Mononuclear cell (primary cell): ENCODE measurements at regions not wholly inside any gene's neighbourhood (a gene's known extent, or its start where the extent isn't known, plus 50 kb on each side); places are given as distances from the start of the nearest gene placed in this dataset.
"Not testable (repeated sequence)": the region's sequence is repeated elsewhere in the genome, so short reads cannot be mapped to it uniquely, and the experiment has no call there.

Source experiments
- H3K27me3 ChIP-seq: 2 replicates; pipeline ENCODE4 v1.6.0; 2011; ENCODE audit warnings: low read length, control low read depth; ENCODE audit not compliant: insufficient read depth
- H3K4me1 ChIP-seq: 2 replicates; pipeline ENCODE4 v1.5.1; 2011; ENCODE audit warnings: mild to moderate bottlenecking, low read length, control low read depth; ENCODE audit not compliant: insufficient read depth
- H3K4me3 ChIP-seq: 2 replicates; pipeline ENCODE4 v1.5.1; 2011; ENCODE audit warnings: mild to moderate bottlenecking, low read length, moderate library complexity
- H3K9me3 ChIP-seq: 2 replicates; pipeline ENCODE4 v1.5.1; 2011; ENCODE audit warnings: low read depth, mild to moderate bottlenecking, control low read depth, low read length

DNA sequence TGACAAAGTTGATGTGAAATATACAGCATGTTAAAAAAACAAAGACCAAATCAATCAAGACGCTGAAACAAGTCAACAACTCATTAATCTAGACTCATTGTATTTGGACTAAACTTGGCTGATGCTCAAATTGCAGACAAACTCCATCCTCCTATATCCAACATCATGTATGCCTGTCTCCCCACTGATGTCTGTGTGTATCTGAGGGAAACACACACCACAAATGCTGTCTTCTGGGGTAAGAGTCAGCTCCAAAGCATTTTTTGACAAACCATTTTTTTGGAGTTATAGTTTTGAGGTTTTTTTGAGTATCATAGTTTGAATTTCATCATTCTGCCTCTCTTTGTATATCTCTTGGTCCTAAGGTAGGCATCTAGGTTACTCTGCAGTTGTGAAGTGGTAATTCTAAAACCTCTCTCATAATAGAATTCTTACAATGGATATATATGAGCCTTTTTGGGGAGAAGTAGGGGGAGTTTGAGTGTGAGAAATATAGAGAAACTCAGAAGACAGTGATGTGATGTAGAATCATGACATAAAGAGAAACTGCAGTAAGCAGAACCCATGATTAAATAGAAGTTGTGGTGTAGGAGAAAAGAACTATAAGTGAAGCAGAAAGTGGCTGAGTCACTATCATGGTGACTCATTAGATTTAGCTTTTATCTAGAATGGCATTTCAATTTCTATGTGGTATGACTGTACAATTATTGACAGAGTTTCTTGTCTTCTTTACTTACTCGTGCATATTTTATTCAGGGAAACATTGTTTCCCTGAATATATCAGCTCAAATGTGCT is 1531.1 kb upstream of the LRRTM3 start:
- Histone ChIP-seq H3K9me3 (no peaks in the 10 kb centered on the region), H3K4me1 (no peaks in the 10 kb centered on the region), H3K4me3 (no peak overlapping the region), H3K27me3 (no peaks in the 10 kb centered on the region)

DNA sequence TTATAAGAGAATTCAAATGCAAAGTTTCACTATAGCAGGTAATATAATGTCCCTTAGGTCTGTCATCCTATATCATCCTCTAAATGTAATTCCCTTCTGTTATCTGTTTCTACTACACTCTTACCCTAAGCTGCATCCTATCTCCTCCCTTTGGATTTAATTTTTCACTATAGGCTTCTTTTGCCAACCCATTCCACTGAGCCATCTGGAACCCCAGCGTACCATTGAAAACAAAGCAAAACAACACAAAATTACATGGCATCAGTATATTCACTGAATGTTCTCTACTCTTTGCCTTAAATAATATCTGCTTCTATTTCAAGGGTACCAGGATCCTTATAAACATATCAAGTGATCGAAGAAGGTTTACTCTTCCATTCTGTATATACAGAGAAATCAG is 1530.2 kb upstream of the LRRTM3 start:
- Histone ChIP-seq H3K4me1 (no peaks in the 10 kb centered on the region), H3K4me3 (no peak overlapping the region), H3K9me3 (no peaks in the 10 kb centered on the region), H3K27me3 (no peaks in the 10 kb centered on the region)

DNA sequence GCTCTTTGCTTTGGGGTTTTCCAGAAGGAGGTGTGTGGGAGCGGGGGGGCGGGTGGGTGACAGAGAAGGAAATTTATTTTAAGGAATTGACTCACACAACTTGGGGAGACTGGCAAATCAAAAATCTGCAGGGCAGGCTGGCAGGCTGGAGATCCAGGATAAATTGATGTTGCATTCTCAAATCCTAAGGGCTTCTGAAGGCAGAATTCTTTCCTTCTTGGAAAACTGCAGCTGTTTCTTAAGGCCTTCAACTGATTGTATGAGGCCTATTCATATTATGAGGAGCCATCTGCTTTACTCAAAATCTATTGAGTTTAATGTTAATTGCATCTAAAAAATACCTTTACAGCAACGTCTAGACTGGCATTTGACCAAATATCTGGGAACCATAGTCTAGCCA is 1528.8 kb upstream of the LRRTM3 start:
- Histone ChIP-seq H3K9me3 (no peaks in the 10 kb centered on the region), H3K4me3 (no peak overlapping the region), H3K27me3 (no peaks in the 10 kb centered on the region), H3K4me1 (no peaks in the 10 kb centered on the region)

- Histone ChIP-seq H3K9me3 (no peaks in the 10 kb centered on the region), H3K4me1 (no peaks in the 10 kb centered on the region), H3K4me3 (no peak overlapping the region), H3K27me3 (no peaks in the 10 kb centered on the region)
Observed at GRCh38 chr10:65408401-65408800, 1517.4 kb upstream of the LRRTM3 start.

DNA sequence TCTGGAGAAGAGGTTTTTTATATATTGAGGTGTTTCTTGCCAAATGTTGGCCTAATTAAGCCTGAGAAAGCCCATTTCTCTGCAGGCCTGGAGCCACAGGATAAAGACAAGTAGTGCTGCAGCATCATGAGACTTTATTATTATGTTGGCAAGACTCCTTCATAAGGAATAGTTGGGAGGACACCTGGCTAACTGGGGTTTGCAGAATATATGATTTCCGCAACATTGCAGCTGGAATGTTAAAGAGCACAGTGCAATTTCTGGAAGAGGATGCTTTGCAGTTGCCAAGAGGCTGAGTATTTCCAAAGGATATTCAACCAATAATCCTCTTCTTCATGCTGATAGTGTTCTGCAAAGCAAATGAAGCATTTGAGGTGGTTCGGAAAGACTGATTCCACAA is 1512.8 kb upstream of the LRRTM3 start:
- Histone ChIP-seq H3K27me3 (no peaks in the 10 kb centered on the region), H3K4me3 (no peak overlapping the region), H3K4me1 (no peaks in the 10 kb centered on the region), H3K9me3 (no peaks in the 10 kb centered on the region)

- Histone ChIP-seq H3K4me3 (no peak overlapping the region), H3K9me3 (no peaks in the 10 kb centered on the region), H3K27me3 (no peaks in the 10 kb centered on the region), H3K4me1 (no peaks in the 10 kb centered on the region)
Observed at GRCh38 chr10:65415318-65415717, 1510.5 kb upstream of the LRRTM3 start.

- no peaks in the 10 kb centered on the region for H3K4me1 ChIP-seq
Observed at GRCh38 chr10:65416094-65416493, 1509.7 kb upstream of the LRRTM3 start.

GRCh38 chr10:65419629-65420028 is 1506.2 kb upstream of the LRRTM3 start:
- H3K9me3 ChIP-seq: no peaks in the 10 kb centered on the region
- no peak overlapping the region for H3K4me3 ChIP-seq
- no peaks in the 10 kb centered on the region for H3K27me3 ChIP-seq
- no peaks in the 10 kb centered on the region for H3K4me1 ChIP-seq

More at GRCh38 chr10:65416094-65416493, 1509.7 kb upstream of the LRRTM3 start:
- Histone ChIP-seq H3K4me3 (no peak overlapping the region), H3K9me3 (no peaks in the 10 kb centered on the region), H3K27me3 (no peaks in the 10 kb centered on the region)

GRCh38 chr10:65423043-65423442 is 1502.8 kb upstream of the LRRTM3 start:
- no peaks in the 10 kb centered on the region for H3K9me3 ChIP-seq
- no peak overlapping the region for H3K4me3 ChIP-seq
- H3K4me1 ChIP-seq: no peaks in the 10 kb centered on the region
- H3K27me3 ChIP-seq: no peaks in the 10 kb centered on the region

GRCh38 chr10:65429381-65429780 is 1496.5 kb upstream of the LRRTM3 start:
- H3K9me3 ChIP-seq, H3K4me1 ChIP-seq, H3K4me3 ChIP-seq, H3K27me3 ChIP-seq: not testable (repeated sequence)

- Histone ChIP-seq H3K27me3 (no peaks in the 10 kb centered on the region), H3K4me3 (no peak overlapping the region), H3K9me3 (peaks cover 10% of the 10 kb centered on the region), H3K4me1 (no peaks in the 10 kb centered on the region)
Observed at GRCh38 chr10:65430979-65431378, 1494.9 kb upstream of the LRRTM3 start.

DNA sequence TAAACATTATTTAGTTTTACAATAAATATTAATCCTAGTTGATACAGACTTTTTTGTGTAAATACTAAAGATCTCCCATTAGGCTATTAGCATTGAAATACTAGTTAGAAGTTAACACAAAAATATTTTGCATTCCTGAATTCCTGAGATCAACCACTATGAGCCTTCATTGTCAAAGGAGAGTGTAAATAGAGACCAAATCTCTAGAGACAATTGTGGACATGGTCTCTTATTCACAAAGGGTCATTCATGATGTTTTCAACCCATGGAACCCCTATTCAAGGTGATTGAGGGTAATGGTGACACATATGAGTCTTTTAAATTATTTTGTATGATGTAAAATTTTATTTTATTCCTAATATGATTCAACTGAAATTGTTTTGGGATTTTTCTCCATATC is 1454.8 kb upstream of the LRRTM3 start:
- Histone ChIP-seq H3K9me3 (no peaks in the 10 kb centered on the region), H3K4me3 (no peak overlapping the region), H3K4me1 (no peaks in the 10 kb centered on the region), H3K27me3 (no peaks in the 10 kb centered on the region)

DNA sequence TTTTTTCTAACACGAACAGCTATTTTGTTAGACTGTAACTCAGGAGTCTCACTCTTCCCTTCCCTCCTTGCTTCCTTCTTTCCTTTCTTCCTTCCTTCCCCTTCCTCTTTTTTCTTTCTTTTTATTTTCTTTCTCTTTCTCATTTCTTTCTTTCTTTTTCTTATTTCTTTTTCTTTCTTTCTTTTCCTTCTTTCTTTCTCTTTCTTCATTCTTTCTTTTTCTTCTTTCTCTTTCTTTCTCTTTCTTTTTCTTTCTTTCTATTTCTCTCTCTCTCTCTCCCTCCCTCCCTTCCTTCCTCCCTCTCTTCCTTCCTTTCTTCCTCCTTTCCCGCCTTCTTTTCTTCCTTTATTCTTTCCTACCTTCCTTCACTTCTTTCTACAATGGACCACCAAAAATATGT is 1443.0 kb upstream of the LRRTM3 start:
- no peaks in the 10 kb centered on the region for H3K27me3 ChIP-seq
- H3K4me3 ChIP-seq: no peak overlapping the region
- peaks cover 8% of the 10 kb centered on the region for H3K9me3 ChIP-seq
- H3K4me1 ChIP-seq: no peaks in the 10 kb centered on the region

DNA sequence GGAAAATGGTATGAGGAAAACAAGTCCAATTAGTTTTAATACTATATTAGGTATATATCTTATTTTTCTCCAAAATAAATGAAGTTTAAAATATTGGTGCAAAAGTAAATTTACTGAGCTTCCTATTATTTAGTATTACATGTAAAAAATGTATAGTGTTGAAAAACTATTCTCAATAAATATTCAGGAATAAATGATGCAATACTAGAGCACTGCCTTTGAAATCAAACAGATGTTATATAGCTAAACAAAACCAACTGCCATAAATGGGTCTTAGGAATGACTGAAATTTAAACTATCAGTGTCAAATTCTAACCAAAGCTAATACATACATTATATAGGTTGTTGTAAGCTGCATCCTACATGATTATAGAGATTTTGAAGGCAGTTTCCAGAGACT is 1434.0 kb upstream of the LRRTM3 start:
- H3K9me3 ChIP-seq: no peaks in the 10 kb centered on the region
- H3K4me3 ChIP-seq: no peak overlapping the region
- H3K4me1 ChIP-seq: no peaks in the 10 kb centered on the region
- no peaks in the 10 kb centered on the region for H3K27me3 ChIP-seq

GRCh38 chr10:65496541-65496940 is 1429.3 kb upstream of the LRRTM3 start:
- no peak overlapping the region for H3K4me3 ChIP-seq
- H3K27me3 ChIP-seq: no peaks in the 10 kb centered on the region
- H3K9me3 ChIP-seq: no peaks in the 10 kb centered on the region
- H3K4me1 ChIP-seq: no peaks in the 10 kb centered on the region

DNA sequence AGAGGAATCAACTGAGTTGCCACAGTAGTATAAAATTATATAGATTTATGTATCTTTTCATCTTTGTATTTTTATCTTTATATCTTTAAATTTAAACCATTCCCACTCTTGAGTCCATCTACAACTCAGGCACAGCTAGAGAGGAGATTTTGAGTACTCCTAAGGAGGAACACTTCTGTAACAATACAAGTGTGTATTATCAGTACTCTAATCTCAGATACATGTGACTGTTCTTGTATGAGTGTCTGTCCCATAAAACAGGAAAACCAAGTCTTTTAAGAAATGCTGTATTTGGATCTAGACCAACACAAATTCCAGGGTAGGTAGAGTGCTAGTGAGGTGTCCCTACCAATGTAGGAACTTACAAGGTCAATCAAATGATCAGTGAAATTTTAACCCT is 1428.0 kb upstream of the LRRTM3 start:
- no peak overlapping the region for H3K4me3 ChIP-seq
- H3K4me1 ChIP-seq: no peaks in the 10 kb centered on the region
- no peaks in the 10 kb centered on the region for H3K9me3 ChIP-seq
- H3K27me3 ChIP-seq: no peaks in the 10 kb centered on the region
